Activated CD4-positive, alpha-beta T cell treated with anti-CD3 and anti-CD28 coated beads, Interleukin-2, amount 10 ng/mL, durations not matched to agents 7 days and 5 days (primary cell): ENCODE measurements at regions not wholly inside any gene's neighbourhood (a gene's known extent, or its start where the extent isn't known, plus 50 kb on each side); places are given as distances from the start of the nearest gene placed in this dataset.
A peak's percentile ranks its signal among the peaks of the same experiment; 100 is the strongest.

Experiments used
- CTCF ChIA-PET: fragments of 350-600 bp; sonication (Branson Sonifier 250); formaldehyde crosslinking; loops from one replicate; lab custom pipeline; 2021; ENCODE audit warnings: antibody characterized with exemption; lab: Charles Lee
- POLR2A ChIA-PET: fragments of 350-600 bp; sonication (Branson Sonifier 250); formaldehyde crosslinking; loops from one replicate; lab custom pipeline; 2021; ENCODE audit warnings: antibody characterized with exemption; lab: Charles Lee
- DNase-seq: peaks from one replicate; pipeline ENCODE4 v3.0.0-alpha.2; 2020
- H3K27ac Mint-ChIP-seq: one replicate; pipeline ENCODE4 v1.8.0; 2021; ENCODE audit warnings: mild to moderate bottlenecking, moderate library complexity, mixed read lengths
- H3K27me3 Mint-ChIP-seq: one replicate; pipeline ENCODE4 v1.8.0; 2021; ENCODE audit warnings: mixed read lengths
- H3K36me3 Mint-ChIP-seq: one replicate; pipeline ENCODE4 v1.8.0; 2021; ENCODE audit warnings: low read depth, mixed read lengths
- H3K4me1 Mint-ChIP-seq: one replicate; pipeline ENCODE4 v1.8.0; 2021; ENCODE audit warnings: mixed read lengths
- H3K4me3 Mint-ChIP-seq: one replicate; pipeline ENCODE4 v1.8.0; 2021; ENCODE audit warnings: mild to moderate bottlenecking, moderate library complexity, mixed read lengths
- H3K9me3 Mint-ChIP-seq: one replicate; pipeline ENCODE4 v1.8.0; 2021; ENCODE audit warnings: mixed read lengths

GRCh38 chr7:24221500-24221899 is 62.5 kb upstream of the NPY start:
- CTCF ChIA-PET, result no interaction called here
- H3K4me1 Mint-ChIP-seq, result no peaks in the 10 kb centered on the region
- peaks cover 5% of the 10 kb centered on the region for H3K27me3 Mint-ChIP-seq
- H3K4me3 Mint-ChIP-seq, result no peak overlapping the region
- no peaks in the 10 kb centered on the region for H3K36me3 Mint-ChIP-seq
- peaks cover 7% of the 10 kb centered on the region for H3K9me3 Mint-ChIP-seq
- POLR2A ChIA-PET, result no interaction called here
- H3K27ac Mint-ChIP-seq, result no peak overlapping the region
- DNase-seq, result no peak

GRCh38 chr7:24227068-24227467 is 56.9 kb upstream of the NPY start:
- H3K27ac Mint-ChIP-seq, result no peak overlapping the region
- POLR2A ChIA-PET, result no interaction called here
- H3K27me3 Mint-ChIP-seq, result peaks cover 2% of the 10 kb centered on the region

GRCh38 chr7:24227603-24228359 is 56.2 kb upstream of the NPY start:
- DNase-seq, result peak; percentile 11
- CTCF ChIA-PET, result no interaction called here
- Mint-ChIP-seq H3K9me3 (peaks cover 7% of the 10 kb centered on the region), H3K4me3 (no peak overlapping the region), H3K27me3 (peaks cover 6% of the 10 kb centered on the region), H3K27ac (no peak overlapping the region), H3K4me1 (peaks cover 16% of the 10 kb centered on the region), H3K36me3 (no peaks in the 10 kb centered on the region)
- POLR2A ChIA-PET, result interaction anchor here (0.6 kb wide), 1 partner anchor 567 kb away, joined by 3 read pairs; no protein-coding TSS in a partner anchor

More at GRCh38 chr7:24227068-24227467, 56.9 kb upstream of the NPY start:
- peaks cover 7% of the 10 kb centered on the region for H3K9me3 Mint-ChIP-seq
- CTCF ChIA-PET, result no interaction called here
- no peak for DNase-seq
- no peaks in the 10 kb centered on the region for H3K36me3 Mint-ChIP-seq
- H3K4me3 Mint-ChIP-seq, result no peak overlapping the region
- H3K4me1 Mint-ChIP-seq, result peaks cover 16% of the 10 kb centered on the region

GRCh38 chr7:24229481-24230226 is 54.3 kb upstream of the NPY start:
- no peak overlapping the region for H3K4me3 Mint-ChIP-seq
- no peaks in the 10 kb centered on the region for H3K36me3 Mint-ChIP-seq
- H3K4me1 Mint-ChIP-seq, result peaks cover 16% of the 10 kb centered on the region
- no peak overlapping the region for H3K27ac Mint-ChIP-seq
- H3K27me3 Mint-ChIP-seq, result peaks cover 7% of the 10 kb centered on the region
- POLR2A ChIA-PET, result no interaction called here
- no peaks in the 10 kb centered on the region for H3K9me3 Mint-ChIP-seq
- no peak for DNase-seq
- CTCF ChIA-PET, result interaction anchor here (0.6 kb wide), 1 partner anchor 848 kb away, joined by 4 read pairs; no protein-coding TSS in a partner anchor

- H3K4me1 Mint-ChIP-seq, result peaks cover 16% of the 10 kb centered on the region
Observed at GRCh38 chr7:24231493-24231892, 52.5 kb upstream of the NPY start.

GRCh38 chr7:24233386-24233785 is 50.6 kb upstream of the NPY start:
- no peak overlapping the region for H3K27ac Mint-ChIP-seq
- ChIA-PET CTCF (no interaction called here), POLR2A (no interaction called here)
- no peak overlapping the region for H3K4me3 Mint-ChIP-seq
- H3K27me3 Mint-ChIP-seq, result peaks cover 7% of the 10 kb centered on the region
- no peaks in the 10 kb centered on the region for H3K36me3 Mint-ChIP-seq
- no peak for DNase-seq
- no peaks in the 10 kb centered on the region for H3K4me1 Mint-ChIP-seq
- no peaks in the 10 kb centered on the region for H3K9me3 Mint-ChIP-seq

More at GRCh38 chr7:24231493-24231892, 52.5 kb upstream of the NPY start:
- no peak for DNase-seq
- no peaks in the 10 kb centered on the region for H3K36me3 Mint-ChIP-seq
- no peak overlapping the region for H3K27ac Mint-ChIP-seq
- H3K9me3 Mint-ChIP-seq, result no peaks in the 10 kb centered on the region
- POLR2A ChIA-PET, result no interaction called here
- H3K4me3 Mint-ChIP-seq, result no peak overlapping the region
- peaks cover 7% of the 10 kb centered on the region for H3K27me3 Mint-ChIP-seq
- CTCF ChIA-PET, result no interaction called here
